ENCODE measurements at regions not wholly inside any gene's neighbourhood (a gene's known extent, or its start where the extent isn't known, plus 50 kb on each side); places are given as distances from the start of the nearest gene placed in this dataset.

- no peak overlapping the region for H3K27ac Mint-ChIP-seq (ENCODE audit: unreplicated experiment)
- H3K36me3 Mint-ChIP-seq (ENCODE audit: insufficient read depth, unreplicated experiment): no peaks in the 10 kb centered on the region
- H3K27me3 Mint-ChIP-seq (ENCODE audit: unreplicated experiment): no peaks in the 10 kb centered on the region
- intact Hi-C loops (cut with micrococcal nuclease; ENCODE audit: unreplicated experiment): no loop called here
- no TSS peak for BruUV-seq (replicated peaks)
- no peak overlapping the region for H3K4me3 Mint-ChIP-seq (ENCODE audit: low read depth, unreplicated experiment)
- no peaks in the 10 kb centered on the region for H3K4me1 Mint-ChIP-seq (ENCODE audit: low read depth, unreplicated experiment)
- H3K9me3 Mint-ChIP-seq (ENCODE audit: low read depth, unreplicated experiment): no peaks in the 10 kb centered on the region
- CTCF ChIA-PET: no interaction called here
- DNase-seq: no peak
- no peak for TF ChIP-seq CTCF (IDR thresholded peaks at IDR 0.05; ENCODE audit: unreplicated experiment)
These were observed 906.7 kb downstream of the IGSF11 start for GRCh38 chr3:118127992-118128391.

- CTCF ChIA-PET: no interaction called here
- H3K27me3 Mint-ChIP-seq (ENCODE audit: unreplicated experiment): no peaks in the 10 kb centered on the region
- DNase-seq: no peak
- H3K9me3 Mint-ChIP-seq (ENCODE audit: low read depth, unreplicated experiment): no peaks in the 10 kb centered on the region
- no peaks in the 10 kb centered on the region for H3K4me1 Mint-ChIP-seq (ENCODE audit: low read depth, unreplicated experiment)
- intact Hi-C loops (cut with micrococcal nuclease; ENCODE audit: unreplicated experiment): no loop called here
- TF ChIP-seq CTCF (IDR thresholded peaks at IDR 0.05; ENCODE audit: unreplicated experiment): no peak
- H3K36me3 Mint-ChIP-seq (ENCODE audit: insufficient read depth, unreplicated experiment): no peaks in the 10 kb centered on the region
- BruUV-seq (replicated peaks): no TSS peak
- H3K4me3 Mint-ChIP-seq (ENCODE audit: low read depth, unreplicated experiment): no peak overlapping the region
- no peak overlapping the region for H3K27ac Mint-ChIP-seq (ENCODE audit: unreplicated experiment)
These were observed 905.8 kb downstream of the IGSF11 start for GRCh38 chr3:118128886-118129285.

GRCh38 chr3:118137778-118138177 is 896.9 kb downstream of the IGSF11 start:
- H3K4me1 Mint-ChIP-seq (ENCODE audit: low read depth, unreplicated experiment): no peaks in the 10 kb centered on the region
- DNase-seq: no peak
- intact Hi-C loops (cut with micrococcal nuclease; ENCODE audit: unreplicated experiment): no loop called here
- H3K9me3 Mint-ChIP-seq (ENCODE audit: low read depth, unreplicated experiment): peaks cover 12% of the 10 kb centered on the region
- BruUV-seq (replicated peaks): no TSS peak
- no peaks in the 10 kb centered on the region for H3K36me3 Mint-ChIP-seq (ENCODE audit: insufficient read depth, unreplicated experiment)
- H3K27me3 Mint-ChIP-seq (ENCODE audit: unreplicated experiment): no peaks in the 10 kb centered on the region
- H3K27ac Mint-ChIP-seq (ENCODE audit: unreplicated experiment): no peak overlapping the region
- no peak overlapping the region for H3K4me3 Mint-ChIP-seq (ENCODE audit: low read depth, unreplicated experiment)
- CTCF ChIA-PET: no interaction called here
- TF ChIP-seq CTCF (IDR thresholded peaks at IDR 0.05; ENCODE audit: unreplicated experiment): no peak

GRCh38 chr3:118144919-118145318 is 889.7 kb downstream of the IGSF11 start:
- H3K36me3 Mint-ChIP-seq (ENCODE audit: insufficient read depth, unreplicated experiment): no peaks in the 10 kb centered on the region
- intact Hi-C loops (cut with micrococcal nuclease; ENCODE audit: unreplicated experiment): no loop called here
- peaks cover 12% of the 10 kb centered on the region for H3K9me3 Mint-ChIP-seq (ENCODE audit: low read depth, unreplicated experiment)
- no peak overlapping the region for H3K4me3 Mint-ChIP-seq (ENCODE audit: low read depth, unreplicated experiment)
- H3K4me1 Mint-ChIP-seq (ENCODE audit: low read depth, unreplicated experiment): no peaks in the 10 kb centered on the region
- no peak for DNase-seq
- CTCF ChIA-PET: no interaction called here
- H3K27ac Mint-ChIP-seq (ENCODE audit: unreplicated experiment): no peak overlapping the region
- BruUV-seq (replicated peaks): no TSS peak
- no peak for TF ChIP-seq CTCF (IDR thresholded peaks at IDR 0.05; ENCODE audit: unreplicated experiment)
- H3K27me3 Mint-ChIP-seq (ENCODE audit: unreplicated experiment): no peaks in the 10 kb centered on the region
